ENCODE measurements at regions not wholly inside any gene's neighbourhood (a gene's known extent, or its start where the extent isn't known, plus 50 kb on each side); places are given as distances from the start of the nearest gene placed in this dataset.
A peak's percentile ranks its signal among the peaks of the same experiment; 100 is the strongest.

GRCh38 chr18:30280861-30281470 lies 761.6 kb downstream of the DSC3 start:
- H3K27me3 Mint-ChIP-seq (ENCODE audit: low read depth), result no peaks in the 10 kb centered on the region
- no peaks in the 10 kb centered on the region for H3K9me3 ChIP-seq (ENCODE audit: control insufficient read depth, low read depth, low read length)
- H2BK15ac ChIP-seq (ENCODE audit: low read depth, low read length), result no peak overlapping the region
- H2AFZ ChIP-seq (ENCODE audit: low read length), result no peak overlapping the region
- H4K20me1 ChIP-seq (ENCODE audit: control insufficient read depth, insufficient read depth, insufficient read length), result no peaks in the 10 kb centered on the region
- no peak overlapping the region for H2AK5ac ChIP-seq (ENCODE audit: insufficient read length, low read length)
- H3K56ac ChIP-seq (ENCODE audit: insufficient read length, low read depth, low read length), result no peak overlapping the region
- H3K36me3 Mint-ChIP-seq (ENCODE audit: insufficient read depth in 1 of 3, low read depth in 3 of 3), result no peaks in the 10 kb centered on the region
- H3K27me3 ChIP-seq (ENCODE audit: insufficient read depth, low read length), result no peaks in the 10 kb centered on the region
- no peak overlapping the region for H2BK120ac ChIP-seq (ENCODE audit: low read depth, low read length, poor library complexity, severe bottlenecking)
- H3K27ac ChIP-seq (ENCODE audit: insufficient read length, low read depth, low read length), result no peak overlapping the region
- H4K5ac ChIP-seq (ENCODE audit: insufficient read length, low read depth, low read length), result no peak overlapping the region
- no peaks in the 10 kb centered on the region for H3K23me2 ChIP-seq (ENCODE audit: insufficient read length, low read depth, low read length, poor library complexity, severe bottlenecking)
- H3K23ac ChIP-seq (ENCODE audit: insufficient read length, low read depth, low read length), result no peak overlapping the region
- no peak overlapping the region for H2BK12ac ChIP-seq (ENCODE audit: insufficient read length, low read depth, low read length)
- H2BK5ac ChIP-seq (ENCODE audit: insufficient read length, low read length), result no peak overlapping the region
- no CpG with 5 or more reads among the region's 5 CpGs for WGBS (ENCODE audit: extremely low coverage, insufficient read length, low lambda C conversion rate)
- no peaks in the 10 kb centered on the region for H3K79me2 ChIP-seq (ENCODE audit: insufficient read depth, low read length)
- H3K79me1 ChIP-seq (ENCODE audit: insufficient read depth, low read depth, low read length, poor library complexity, severe bottlenecking), result no peaks in the 10 kb centered on the region
- no peak overlapping the region for H2BK20ac ChIP-seq (ENCODE audit: low read depth, low read length, poor library complexity, severe bottlenecking)
- H3K4me3 Mint-ChIP-seq, result no peak overlapping the region
- no peak overlapping the region; a peak in 2 of 7 replicates for H3K27ac Mint-ChIP-seq
- H3K4me1 ChIP-seq (ENCODE audit: insufficient read depth, low read length), result no peaks in the 10 kb centered on the region
- H3K14ac ChIP-seq (ENCODE audit: insufficient read depth, low read length), result no peak overlapping the region
- TF ChIP-seq, protein P1, sequence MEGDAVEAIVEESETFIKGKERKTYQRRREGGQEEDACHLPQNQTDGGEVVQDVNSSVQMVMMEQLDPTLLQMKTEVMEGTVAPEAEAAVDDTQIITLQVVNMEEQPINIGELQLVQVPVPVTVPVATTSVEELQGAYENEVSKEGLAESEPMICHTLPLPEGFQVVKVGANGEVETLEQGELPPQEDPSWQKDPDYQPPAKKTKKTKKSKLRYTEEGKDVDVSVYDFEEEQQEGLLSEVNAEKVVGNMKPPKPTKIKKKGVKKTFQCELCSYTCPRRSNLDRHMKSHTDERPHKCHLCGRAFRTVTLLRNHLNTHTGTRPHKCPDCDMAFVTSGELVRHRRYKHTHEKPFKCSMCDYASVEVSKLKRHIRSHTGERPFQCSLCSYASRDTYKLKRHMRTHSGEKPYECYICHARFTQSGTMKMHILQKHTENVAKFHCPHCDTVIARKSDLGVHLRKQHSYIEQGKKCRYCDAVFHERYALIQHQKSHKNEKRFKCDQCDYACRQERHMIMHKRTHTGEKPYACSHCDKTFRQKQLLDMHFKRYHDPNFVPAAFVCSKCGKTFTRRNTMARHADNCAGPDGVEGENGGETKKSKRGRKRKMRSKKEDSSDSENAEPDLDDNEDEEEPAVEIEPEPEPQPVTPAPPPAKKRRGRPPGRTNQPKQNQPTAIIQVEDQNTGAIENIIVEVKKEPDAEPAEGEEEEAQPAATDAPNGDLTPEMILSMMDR (conservative IDR thresholded peaks at IDR 0.05), result peak; percentile 81
- H3K4me2 ChIP-seq (ENCODE audit: insufficient read depth, insufficient read length, low read length), result no peak overlapping the region
- H4K8ac ChIP-seq (replicated peaks; ENCODE audit: insufficient read length, low read depth, low read length), result no peak overlapping the region
- no peak overlapping the region for H3K18ac ChIP-seq (ENCODE audit: insufficient read length, low read depth, low read length)
- DNase-seq, result no peak
- H3K9me3 Mint-ChIP-seq, result no peaks in the 10 kb centered on the region
- H3K9ac ChIP-seq (ENCODE audit: extremely low read depth, insufficient read length, low read length), result no peak overlapping the region
- no peak overlapping the region for H3K4ac ChIP-seq (ENCODE audit: low read depth, low read length)
- H3K4me1 Mint-ChIP-seq, result peaks cover 4 to 7% of the 10 kb centered on the region in 2 experiments; a peak in 2 of 4 replicates
- H3T11ph ChIP-seq (ENCODE audit: low read length), result no peak overlapping the region
- no peak overlapping the region for H4K91ac ChIP-seq (ENCODE audit: insufficient read length, low read depth, low read length)
